ENCODE measurements at regions not wholly inside any gene's neighbourhood (a gene's known extent, or its start where the extent isn't known, plus 50 kb on each side); places are given as distances from the start of the nearest gene placed in this dataset.

DNA sequence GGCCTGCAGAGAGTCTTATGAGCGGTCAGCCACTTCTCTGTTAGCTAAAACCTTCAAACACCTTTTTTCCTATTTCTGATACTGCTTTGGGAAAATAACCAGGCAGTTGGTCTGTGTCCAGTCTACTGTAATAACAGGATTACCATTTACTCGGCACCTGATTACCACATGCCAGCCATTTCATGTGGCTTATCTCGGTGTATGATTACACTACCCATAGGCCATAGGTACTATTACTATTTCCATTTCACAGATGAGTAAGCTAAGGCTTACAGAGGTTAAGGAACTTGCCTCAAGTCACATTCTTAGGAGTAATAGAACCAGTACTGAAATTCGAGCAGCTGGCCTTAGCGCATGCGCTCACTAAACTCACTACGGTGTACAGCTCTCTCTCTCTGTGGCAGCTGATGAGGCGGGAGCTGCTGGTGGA is 147.2 kb upstream of the L3MBTL4 start (continued):
- no peak for TF ChIP-seq ZNF281 (CRISPR knock-in tag; IDR thresholded peaks at IDR 0.05; ENCODE audit: borderline replicate concordance)
- TF ChIP-seq FOXJ3 (CRISPR knock-in tag; IDR thresholded peaks at IDR 0.05; ENCODE audit: borderline replicate concordance) = no peak
- TF ChIP-seq ZNF33A (CRISPR knock-in tag; IDR thresholded peaks at IDR 0.05; ENCODE audit: borderline replicate concordance) = no peak
- no peak for TF ChIP-seq SMYD3 (CRISPR knock-in tag; IDR thresholded peaks at IDR 0.05)

GRCh38 chr18:6563896-6564295 is 149.2 kb upstream of the L3MBTL4 start:
- in situ Hi-C loops (cut with HindIII; ENCODE audit: extremely low pct_ligation_motif_present, low pct_unique_long_range_greater_than_20kb) = no loop called here
- Histone ChIP-seq H3K27ac (ENCODE audit: extremely low read length, insufficient read depth, low read length) (no peak overlapping the region), H3K27me3 (ENCODE audit: control insufficient read depth in 1 of 2, insufficient read depth in 2 of 2, low read length in 2 of 2) (no peaks in the 10 kb centered on the region), H2AFZ (ENCODE audit: low read length) (no peak overlapping the region), H3K9me3 (ENCODE audit: low read length) (no peaks in the 10 kb centered on the region), H3K4me2 (ENCODE audit: low read depth, low read length) (no peak overlapping the region), H3K79me2 (ENCODE audit: insufficient read depth, low read length) (no peaks in the 10 kb centered on the region), H4K20me1 (ENCODE audit: insufficient read depth, low read length) (no peaks in the 10 kb centered on the region), H3K9ac (ENCODE audit: insufficient read depth, low read depth, low read length) (no peak overlapping the region), H3K4me1 (ENCODE audit: insufficient read depth, low read length) (no peaks in the 10 kb centered on the region), H3K4me3 (replicated peaks in 1 of 3; ENCODE audit: insufficient read depth in 1 of 3, low read depth in 2 of 3, low read length in 3 of 3) (no peak overlapping the region), H3K36me3 (replicated peaks in 1 of 2; ENCODE audit: control insufficient read depth in 1 of 2, insufficient read depth in 2 of 2, low read length in 2 of 2) (no peaks in the 10 kb centered on the region)
- TF ChIP-seq MAFG (CRISPR knock-in tag; IDR thresholded peaks at IDR 0.05) = no peak
- ChIA-PET CTCF (ENCODE audit: low intra/inter-chr PET ratio, low total read pairs) (no interaction called here), POLR2A (no interaction called here)
- FAIRE-seq (no peak), DNase-seq (ENCODE audit: low spot score) (no peak), ATAC-seq (no peak)
- intact Hi-C loops (cut with micrococcal nuclease; ENCODE audit: unreplicated experiment) = no loop called here
- WGBS (ENCODE audit: low lambda C conversion rate) = 16% methylated on average over 1 of the region's 1 CpG
- BruUV-seq (replicated peaks) = no TSS peak
